ENCODE measurements at regions not wholly inside any gene's neighbourhood (a gene's known extent, or its start where the extent isn't known, plus 50 kb on each side); places are given as distances from the start of the nearest gene placed in this dataset.
A peak's percentile ranks its signal among the peaks of the same experiment; 100 is the strongest.

DNA sequence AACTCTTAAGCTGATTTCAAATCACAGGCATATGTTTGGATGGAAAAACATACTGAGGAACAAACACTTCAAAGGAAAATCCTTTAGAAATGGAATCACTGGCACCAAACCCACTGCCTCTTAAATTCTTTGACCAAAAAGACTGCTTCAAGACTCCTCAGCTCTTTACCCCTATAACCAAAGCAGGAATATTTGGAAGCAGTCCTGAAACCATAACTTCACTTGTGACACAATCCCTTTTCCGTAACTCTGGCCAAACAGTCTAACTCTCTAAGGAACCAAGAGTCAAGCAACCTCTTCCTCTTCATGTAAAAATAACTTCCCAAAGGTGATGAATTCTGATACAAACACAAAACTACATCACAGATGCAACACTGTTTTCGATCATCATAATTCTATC, 104.3 kb downstream of the MTERF1 start (continued):
- TF ChIP-seq SMC3 (conservative IDR thresholded peaks at IDR 0.05; ENCODE audit: insufficient read depth, low read depth, low read length) (no peak), STAT5B (CRISPR knock-in tag; IDR thresholded peaks at IDR 0.05) (no peak)
- TF ChIP-seq, protein P1, sequence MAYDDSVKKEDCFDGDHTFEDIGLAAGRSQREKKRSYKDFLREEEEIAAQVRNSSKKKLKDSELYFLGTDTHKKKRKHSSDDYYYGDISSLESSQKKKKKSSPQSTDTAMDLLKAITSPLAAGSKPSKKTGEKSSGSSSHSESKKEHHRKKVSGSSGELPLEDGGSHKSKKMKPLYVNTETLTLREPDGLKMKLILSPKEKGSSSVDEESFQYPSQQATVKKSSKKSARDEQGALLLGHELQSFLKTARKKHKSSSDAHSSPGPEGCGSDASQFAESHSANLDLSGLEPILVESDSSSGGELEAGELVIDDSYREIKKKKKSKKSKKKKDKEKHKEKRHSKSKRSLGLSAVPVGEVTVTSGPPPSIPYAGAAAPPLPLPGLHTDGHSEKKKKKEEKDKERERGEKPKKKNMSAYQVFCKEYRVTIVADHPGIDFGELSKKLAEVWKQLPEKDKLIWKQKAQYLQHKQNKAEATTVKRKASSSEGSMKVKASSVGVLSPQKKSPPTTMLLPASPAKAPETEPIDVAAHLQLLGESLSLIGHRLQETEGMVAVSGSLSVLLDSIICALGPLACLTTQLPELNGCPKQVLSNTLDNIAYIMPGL (CRISPR knock-in tag; IDR thresholded peaks at IDR 0.05), result no peak

DNA sequence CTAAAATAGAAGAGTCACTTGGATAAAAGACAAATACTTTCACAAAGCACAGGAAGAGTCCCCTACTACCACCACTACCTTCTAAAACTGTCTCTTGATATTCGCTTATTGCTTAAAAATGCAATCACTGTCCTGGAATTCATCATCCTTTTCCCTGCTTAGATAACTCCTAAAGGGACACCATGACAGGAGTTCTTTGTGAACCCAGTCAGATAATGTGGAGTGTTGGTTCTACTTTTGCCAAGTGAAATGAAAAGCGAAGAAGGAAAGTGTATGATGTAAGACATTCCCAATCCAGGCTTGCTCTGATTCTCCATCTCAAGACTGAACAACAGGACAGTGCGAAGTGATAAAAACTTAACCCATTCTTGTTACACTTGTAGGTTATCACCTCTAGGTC, 103.0 kb downstream of the MTERF1 start:
- no peaks in the 10 kb centered on the region for H3K79me2 ChIP-seq (ENCODE audit: control insufficient read depth, insufficient read depth, low read length)
- ATAC-seq, result no peak
- DNase-seq (ENCODE audit: extremely low read depth in 1 of 4, low spot score in 3 of 4), result no peak
- no peaks in the 10 kb centered on the region for H3K9me3 ChIP-seq (replicated peaks; ENCODE audit: control insufficient read depth, insufficient read depth, low read depth, low read length)
- no peaks in the 10 kb centered on the region; a peak in 1 of 5 replicates for H3K27me3 ChIP-seq (ENCODE audit: control insufficient read depth in 2 of 2, insufficient read depth in 2 of 2, low read length in 2 of 2)
- no peak for FAIRE-seq
- CTCF ChIA-PET (ENCODE audit: low intra/inter-chr PET ratio), result no interaction called here
- intact Hi-C loops (cut with micrococcal nuclease) (no loop called here), in situ Hi-C loops (cut with MboI) (no loop called here)
- H4K20me1 ChIP-seq (replicated peaks; ENCODE audit: control insufficient read depth, insufficient read depth, low read length), result no peaks in the 10 kb centered on the region
- BruUV-seq (replicated peaks), result no TSS peak
- H3K4me1 ChIP-seq (replicated peaks in 1 of 2; ENCODE audit: control insufficient read depth in 2 of 2, insufficient read depth in 2 of 2, low read length in 2 of 2), result no peaks in the 10 kb centered on the region
- TF ChIP-seq GATA2 (CRISPR knock-in tag; IDR thresholded peaks at IDR 0.05) (no peak), GABPB2 (CRISPR knock-in tag; conservative IDR thresholded peaks at IDR 0.05) (no peak), CEBPG (CRISPR knock-in tag; IDR thresholded peaks at IDR 0.05) (no peak), CEBPG (tag; conservative IDR thresholded peaks at IDR 0.05 in 1 of 2, IDR thresholded peaks at IDR 0.05 in 1 of 2) (peak in 1 of 2 experiments; percentile 47; a peak in 2 of 4 replicates)
- no peak overlapping the region for H3K9ac ChIP-seq (ENCODE audit: insufficient read depth in 1 of 2, low read depth in 2 of 2, low read length in 2 of 2)
- H3K9me1 ChIP-seq (ENCODE audit: control insufficient read depth, insufficient read depth, low read length), result no peaks in the 10 kb centered on the region
- H3K27ac ChIP-seq (ENCODE audit: extremely low read depth, low read depth, low read length), result no peak overlapping the region
- no peak overlapping the region for H3K4me2 ChIP-seq (ENCODE audit: insufficient read depth, low read length)
- no peak overlapping the region for H2AFZ ChIP-seq (ENCODE audit: low read depth, low read length)
- H3K36me3 ChIP-seq (ENCODE audit: control insufficient read depth, insufficient read depth, low read length), result no peaks in the 10 kb centered on the region
- no peak overlapping the region for H3K4me3 ChIP-seq
- 1% methylated on average over 3 of the region's 3 CpGs for WGBS (ENCODE audit: insufficient coverage, low coverage, missing lambda C conversion rate)
- POLR2A ChIA-PET, result no interaction called here
